H9 (cell line): ENCODE measurements at regions not wholly inside any gene's neighbourhood (a gene's known extent, or its start where the extent isn't known, plus 50 kb on each side); places are given as distances from the start of the nearest gene placed in this dataset.

Experiments
- DNase-seq: peaks from one replicate; pipeline ENCODE4 v3.0.0-alpha.2; 2017
- H2AFZ ChIP-seq: one replicate; pipeline ENCODE4 v1.6.1; 2013; ENCODE audit warnings: mild to moderate bottlenecking, low read length, control low read depth, moderate library complexity
- H2AK5ac ChIP-seq: 2 replicates; pipeline ENCODE4 v1.6.1; 2013; ENCODE audit warnings: low read length, control low read depth, mixed read lengths; ENCODE audit not compliant: insufficient read length
- H2BK120ac ChIP-seq: one replicate; pipeline ENCODE4 v1.6.1; 2013; ENCODE audit warnings: low read depth, mild to moderate bottlenecking, low read length, control low read depth, inconsistent platforms; ENCODE audit not compliant: poor library complexity, severe bottlenecking
- H2BK12ac ChIP-seq: 2 replicates; pipeline ENCODE4 v1.6.1; 2013; ENCODE audit warnings: low read length, control low read depth, mixed read lengths, low read depth; ENCODE audit not compliant: insufficient read length
- H2BK15ac ChIP-seq: 2 replicates; pipeline ENCODE4 v1.6.1; 2013; ENCODE audit warnings: low read depth, low read length, control low read depth
- H2BK20ac ChIP-seq: one replicate; pipeline ENCODE4 v1.6.1; 2013; ENCODE audit warnings: low read depth, mild to moderate bottlenecking, low read length, control low read depth, inconsistent platforms; ENCODE audit not compliant: poor library complexity, severe bottlenecking
- H2BK5ac ChIP-seq: 2 replicates; pipeline ENCODE4 v1.6.1; 2013; ENCODE audit warnings: low read length, control low read depth, mixed read lengths; ENCODE audit not compliant: insufficient read length
- H3K14ac ChIP-seq: 2 replicates; pipeline ENCODE4 v1.6.1; 2013; ENCODE audit warnings: low read length, control low read depth; ENCODE audit not compliant: insufficient read depth
- H3K18ac ChIP-seq: 2 replicates; pipeline ENCODE4 v1.6.1; 2013; ENCODE audit warnings: low read depth, mild to moderate bottlenecking, mixed read lengths, low read length, control low read depth; ENCODE audit not compliant: insufficient read length
- H3K23ac ChIP-seq: 2 replicates; pipeline ENCODE4 v1.6.1; 2013; ENCODE audit warnings: low read length, control low read depth, mixed read lengths, low read depth; ENCODE audit not compliant: insufficient read length
- H3K23me2 ChIP-seq: 2 replicates; pipeline ENCODE4 v1.6.1; 2013; ENCODE audit warnings: low read depth, mild to moderate bottlenecking, mixed read lengths, low read length, control low read depth; ENCODE audit not compliant: insufficient read length, poor library complexity, severe bottlenecking
- H3K27ac ChIP-seq: 2 replicates; pipeline ENCODE4 v1.5.1; 2013; ENCODE audit warnings: low read length, control low read depth, mixed read lengths, low read depth; ENCODE audit not compliant: insufficient read length
- H3K27me3 ChIP-seq: 2 replicates; pipeline ENCODE4 v1.6.1; 2013; ENCODE audit warnings: low read length, control low read depth, inconsistent platforms; ENCODE audit not compliant: insufficient read depth
- H3K4ac ChIP-seq: 2 replicates; pipeline ENCODE4 v1.6.1; 2013; ENCODE audit warnings: low read depth, mild to moderate bottlenecking, control low read depth, inconsistent platforms, low read length, moderate library complexity
- H3K4me1 ChIP-seq: 2 replicates; pipeline ENCODE4 v1.6.1; 2013; ENCODE audit warnings: low read length, control low read depth, inconsistent platforms; ENCODE audit not compliant: insufficient read depth
- H3K4me2 ChIP-seq: 2 replicates; pipeline ENCODE4 v1.6.1; 2013; ENCODE audit warnings: low read length, control low read depth, mixed read lengths; ENCODE audit not compliant: insufficient read length, insufficient read depth
- H3K56ac ChIP-seq: 2 replicates; pipeline ENCODE4 v1.6.1; 2013; ENCODE audit warnings: low read depth, mild to moderate bottlenecking, mixed read lengths, low read length, control low read depth; ENCODE audit not compliant: insufficient read length
- H3K79me1 ChIP-seq: 2 replicates; pipeline ENCODE4 v1.6.1; 2013; ENCODE audit warnings: low read depth, mild to moderate bottlenecking, moderate library complexity, low read length, control low read depth, inconsistent platforms; ENCODE audit not compliant: insufficient read depth, poor library complexity, severe bottlenecking
- H3K79me2 ChIP-seq: 2 replicates; pipeline ENCODE4 v1.6.1; 2013; ENCODE audit warnings: low read length, control low read depth, inconsistent platforms; ENCODE audit not compliant: insufficient read depth
- H3K9ac ChIP-seq: 2 replicates; pipeline ENCODE4 v1.6.1; 2013; ENCODE audit warnings: low read length, control low read depth, mixed read lengths; ENCODE audit not compliant: insufficient read length; ENCODE audit errors: extremely low read depth
- H3K9me3 ChIP-seq: one replicate; pipeline ENCODE4 v1.6.1; 2013; ENCODE audit warnings: low read depth, low read length, inconsistent platforms; ENCODE audit not compliant: control insufficient read depth
- H3T11ph ChIP-seq: one replicate; pipeline ENCODE4 v1.6.1; 2013; ENCODE audit warnings: mild to moderate bottlenecking, low read length, control low read depth, inconsistent platforms
- H4K20me1 ChIP-seq: one replicate; pipeline ENCODE4 v1.6.1; 2013; ENCODE audit not compliant: control insufficient read depth, insufficient read length, insufficient read depth
- H4K5ac ChIP-seq: 2 replicates; pipeline ENCODE4 v1.6.1; 2013; ENCODE audit warnings: low read depth, mild to moderate bottlenecking, mixed read lengths, low read length, control low read depth; ENCODE audit not compliant: insufficient read length
- H4K8ac ChIP-seq: replicated peaks from 2 replicates; pipeline ENCODE4 v1.6.1; 2013; ENCODE audit warnings: low read length, control low read depth, mixed read lengths, low read depth; ENCODE audit not compliant: insufficient read length
- H4K91ac ChIP-seq: 2 replicates; pipeline ENCODE4 v1.6.1; 2013; ENCODE audit warnings: low read depth, mild to moderate bottlenecking, moderate library complexity, mixed read lengths, low read length, control low read depth; ENCODE audit not compliant: insufficient read length
- H3K27ac Mint-ChIP-seq, 3 experiments: 2 replicates in 2 of 3; 3 replicates in 1 of 3; pipeline ENCODE4 v1.8.0; 2020 to 2021; ENCODE audit warnings: mixed read lengths in 3 of 3, mild to moderate bottlenecking in 1 of 3, moderate library complexity in 1 of 3
- H3K27me3 Mint-ChIP-seq: 2 replicates; pipeline ENCODE4 v1.8.0; 2021; ENCODE audit warnings: low read depth, mild to moderate bottlenecking, moderate library complexity, mixed read lengths
- H3K36me3 Mint-ChIP-seq, 3 experiments: 2 replicates in 2 of 3; 3 replicates in 1 of 3; pipeline ENCODE4 v1.8.0; 2020 to 2021; ENCODE audit warnings: low read depth in 3 of 3, mixed read lengths in 3 of 3; ENCODE audit not compliant: insufficient read depth in 1 of 3
- H3K4me1 Mint-ChIP-seq, 2 experiments: 2 replicates each; pipeline ENCODE4 v1.8.0; 2020; ENCODE audit warnings: mixed read lengths in 2 of 2
- H3K4me3 Mint-ChIP-seq, 2 experiments: 2 replicates in 1 of 2; 3 replicates in 1 of 2; pipeline ENCODE4 v1.8.0; 2020 to 2021; ENCODE audit warnings: mild to moderate bottlenecking in 2 of 2, mixed read lengths in 2 of 2, moderate library complexity in 1 of 2
- H3K9me3 Mint-ChIP-seq, 2 experiments: 2 replicates in 1 of 2; 3 replicates in 1 of 2; pipeline ENCODE4 v1.8.0; 2020; ENCODE audit warnings: mild to moderate bottlenecking in 2 of 2, mixed read lengths in 2 of 2, moderate library complexity in 1 of 2
- WGBS: extraction: QIAGEN DNeasy Blood & Tissue Kit; methylation state at CpG from one replicate; pipeline ENCODE4 v1.1.7; 2013; ENCODE audit warnings: missing lambda C conversion rate, low lambda C conversion rate, mixed read lengths; ENCODE audit not compliant: insufficient read length; ENCODE audit errors: extremely low coverage; 5-methylcytosine and 5-hydroxymethylcytosine counted together
- TF ChIP-seq, protein P1 (sequence below): fragments of 200-600 bp; sonication (generic); conservative IDR thresholded peaks from 3 replicates; pipeline ENCODE4 v1.8.0; 2021; ENCODE audit warnings: antibody characterized with exemption, mild to moderate bottlenecking

DNA sequence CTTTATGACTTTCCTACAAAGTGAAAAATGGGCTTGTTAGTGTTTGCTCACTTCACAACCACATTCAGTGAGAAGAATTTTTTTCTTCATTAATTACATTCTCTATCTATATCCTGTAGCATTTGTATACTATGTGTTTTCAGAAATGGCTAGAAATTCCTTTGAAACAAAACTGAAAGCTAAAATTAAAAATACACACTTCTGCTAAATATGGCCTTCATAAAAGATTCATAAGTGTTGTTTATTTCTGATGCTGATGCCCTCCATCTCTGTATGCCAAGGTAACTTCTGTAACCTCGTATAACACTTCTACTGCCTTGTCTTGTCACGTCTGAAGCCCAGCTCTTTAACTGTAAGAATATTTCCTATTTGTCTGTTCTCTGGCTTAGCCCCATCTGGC lies 59.8 kb downstream of the PMAIP1 start:
- Mint-ChIP-seq H3K27ac (no peak overlapping the region), H3K4me3 (no peak overlapping the region), H3K27me3 (no peaks in the 10 kb centered on the region), H3K9me3 (no peaks in the 10 kb centered on the region), H3K36me3 (no peaks in the 10 kb centered on the region), H3K4me1 (peaks cover 3 to 5% of the 10 kb centered on the region in 2 experiments)
- Histone ChIP-seq H3K23me2 (no peaks in the 10 kb centered on the region), H3K56ac (no peak overlapping the region), H2BK15ac (no peak overlapping the region), H3K4me2 (no peak overlapping the region), H3K18ac (no peak overlapping the region), H4K20me1 (no peaks in the 10 kb centered on the region), H3K27ac (no peak overlapping the region), H2BK12ac (no peak overlapping the region), H3K27me3 (no peaks in the 10 kb centered on the region), H3K4me1 (no peaks in the 10 kb centered on the region), H2AFZ (no peak overlapping the region), H3K4ac (no peak overlapping the region), H4K91ac (no peak overlapping the region), H2BK5ac (no peak overlapping the region), H3K14ac (no peak overlapping the region), H4K5ac (no peak overlapping the region), H2AK5ac (no peak overlapping the region), H3T11ph (no peak overlapping the region), H3K9ac (no peak overlapping the region), H3K79me2 (no peaks in the 10 kb centered on the region), H2BK20ac (no peak overlapping the region), H2BK120ac (no peak overlapping the region), H3K9me3 (no peaks in the 10 kb centered on the region), H3K79me1 (no peaks in the 10 kb centered on the region), H3K23ac (no peak overlapping the region), H4K8ac (no peak overlapping the region)
- no CpG with 5 or more reads among the region's 2 CpGs for whole genome bisulfite sequencing
- TF ChIP-seq, protein P1, sequence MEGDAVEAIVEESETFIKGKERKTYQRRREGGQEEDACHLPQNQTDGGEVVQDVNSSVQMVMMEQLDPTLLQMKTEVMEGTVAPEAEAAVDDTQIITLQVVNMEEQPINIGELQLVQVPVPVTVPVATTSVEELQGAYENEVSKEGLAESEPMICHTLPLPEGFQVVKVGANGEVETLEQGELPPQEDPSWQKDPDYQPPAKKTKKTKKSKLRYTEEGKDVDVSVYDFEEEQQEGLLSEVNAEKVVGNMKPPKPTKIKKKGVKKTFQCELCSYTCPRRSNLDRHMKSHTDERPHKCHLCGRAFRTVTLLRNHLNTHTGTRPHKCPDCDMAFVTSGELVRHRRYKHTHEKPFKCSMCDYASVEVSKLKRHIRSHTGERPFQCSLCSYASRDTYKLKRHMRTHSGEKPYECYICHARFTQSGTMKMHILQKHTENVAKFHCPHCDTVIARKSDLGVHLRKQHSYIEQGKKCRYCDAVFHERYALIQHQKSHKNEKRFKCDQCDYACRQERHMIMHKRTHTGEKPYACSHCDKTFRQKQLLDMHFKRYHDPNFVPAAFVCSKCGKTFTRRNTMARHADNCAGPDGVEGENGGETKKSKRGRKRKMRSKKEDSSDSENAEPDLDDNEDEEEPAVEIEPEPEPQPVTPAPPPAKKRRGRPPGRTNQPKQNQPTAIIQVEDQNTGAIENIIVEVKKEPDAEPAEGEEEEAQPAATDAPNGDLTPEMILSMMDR: no peak
- DNase-seq: no peak
